ENCODE measurements at regions not wholly inside any gene's neighbourhood (a gene's known extent, or its start where the extent isn't known, plus 50 kb on each side); places are given as distances from the start of the nearest gene placed in this dataset.

DNA sequence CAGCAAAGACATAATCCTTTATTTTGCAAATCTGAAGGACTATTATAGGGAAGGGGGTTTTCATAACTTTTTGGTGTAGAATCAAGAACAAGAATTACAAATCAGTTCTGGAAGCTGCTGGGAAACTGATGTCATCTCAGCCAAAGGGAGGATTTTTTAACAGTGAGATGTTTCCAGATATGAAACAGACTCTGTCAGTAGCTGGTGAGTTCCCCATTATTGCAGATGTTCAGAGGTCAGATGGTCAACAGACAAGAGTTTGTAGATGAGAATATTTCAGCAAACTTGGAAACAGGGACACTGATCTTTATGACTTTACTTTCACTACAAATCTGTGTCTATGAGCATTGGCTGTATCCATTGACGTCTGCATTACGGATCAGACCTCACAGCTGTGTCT is 71.9 kb upstream of the LPP start:
- no peak for DNase-seq

DNA sequence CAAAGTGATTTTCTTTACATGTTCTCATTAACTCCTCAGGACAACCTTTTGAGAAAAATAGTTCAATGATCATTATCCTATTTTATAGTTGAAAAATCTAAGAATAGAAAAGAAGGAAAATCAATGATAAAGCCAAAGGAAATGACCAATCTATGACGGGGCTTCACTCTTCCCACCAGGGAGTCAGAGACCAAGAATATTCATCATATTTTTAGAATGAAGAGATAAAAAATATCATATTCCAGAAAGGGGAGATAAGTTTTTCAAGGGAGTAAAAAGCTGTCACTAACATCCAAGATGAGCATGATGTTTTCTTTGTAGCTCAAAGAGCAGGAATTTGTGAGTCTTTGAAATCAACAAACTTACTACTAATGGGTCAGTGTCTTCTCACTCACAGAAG is 71.5 kb upstream of the LPP start:
- no peak for DNase-seq

DNA sequence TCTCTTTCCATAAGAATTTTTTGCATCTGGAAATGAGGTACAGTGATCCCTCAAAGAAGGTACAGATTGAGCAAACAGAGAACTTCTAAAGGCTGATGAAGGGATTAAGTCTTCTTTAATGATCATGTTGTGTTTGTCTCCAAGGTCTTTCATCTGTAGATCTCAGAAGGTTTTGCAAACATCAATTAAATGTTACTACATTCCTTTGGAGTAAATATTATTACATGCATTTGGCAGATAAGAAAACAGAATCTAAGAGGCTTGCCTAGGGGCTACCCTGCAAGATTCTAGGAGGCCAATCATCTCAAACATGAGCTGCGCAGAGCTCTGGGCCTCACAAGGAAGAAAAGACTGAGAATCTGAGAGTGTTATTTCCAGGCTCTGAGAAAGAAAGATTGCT is 70.9 kb upstream of the LPP start:
- no peak for DNase-seq

DNA sequence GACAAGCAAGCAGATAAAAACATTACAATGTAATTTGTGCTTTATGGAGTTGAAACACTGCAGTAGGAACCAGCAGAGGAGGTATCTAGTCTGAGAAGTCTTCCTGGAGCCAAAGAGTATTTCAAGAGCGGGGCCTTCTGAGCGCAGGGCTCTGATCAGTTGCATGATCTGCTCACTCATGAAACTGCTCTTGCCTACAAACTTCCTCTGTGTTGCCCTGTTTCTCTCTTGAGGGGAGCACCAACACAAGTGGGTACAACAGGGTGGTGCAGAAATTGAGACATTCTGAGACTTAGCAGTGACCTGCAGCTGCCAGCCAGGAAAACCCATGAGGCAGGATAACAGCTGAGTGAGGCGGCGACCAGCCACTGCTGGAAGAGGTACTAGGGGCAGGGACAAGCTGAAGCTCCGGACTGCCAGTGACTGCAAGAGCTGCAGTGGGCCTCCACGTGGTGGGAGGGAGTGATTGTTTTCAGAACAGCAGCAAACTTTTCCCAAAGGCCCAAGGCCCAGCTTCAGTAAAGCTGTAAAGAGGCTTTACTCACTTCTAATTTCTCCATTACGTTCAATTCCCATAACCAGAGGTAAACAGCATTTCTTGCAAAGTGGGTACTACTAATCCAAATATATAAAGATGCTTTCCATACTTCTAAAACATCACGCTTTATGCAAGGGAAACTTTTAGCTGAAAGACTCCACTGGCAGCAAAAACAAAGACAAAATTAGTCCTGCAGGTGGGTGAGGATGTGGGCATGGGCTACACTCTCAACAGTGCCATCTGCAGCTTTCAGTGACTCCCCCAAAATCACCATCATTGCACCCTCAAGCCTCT is 69.0 kb upstream of the LPP start:
- DNase-seq: no peak

DNA sequence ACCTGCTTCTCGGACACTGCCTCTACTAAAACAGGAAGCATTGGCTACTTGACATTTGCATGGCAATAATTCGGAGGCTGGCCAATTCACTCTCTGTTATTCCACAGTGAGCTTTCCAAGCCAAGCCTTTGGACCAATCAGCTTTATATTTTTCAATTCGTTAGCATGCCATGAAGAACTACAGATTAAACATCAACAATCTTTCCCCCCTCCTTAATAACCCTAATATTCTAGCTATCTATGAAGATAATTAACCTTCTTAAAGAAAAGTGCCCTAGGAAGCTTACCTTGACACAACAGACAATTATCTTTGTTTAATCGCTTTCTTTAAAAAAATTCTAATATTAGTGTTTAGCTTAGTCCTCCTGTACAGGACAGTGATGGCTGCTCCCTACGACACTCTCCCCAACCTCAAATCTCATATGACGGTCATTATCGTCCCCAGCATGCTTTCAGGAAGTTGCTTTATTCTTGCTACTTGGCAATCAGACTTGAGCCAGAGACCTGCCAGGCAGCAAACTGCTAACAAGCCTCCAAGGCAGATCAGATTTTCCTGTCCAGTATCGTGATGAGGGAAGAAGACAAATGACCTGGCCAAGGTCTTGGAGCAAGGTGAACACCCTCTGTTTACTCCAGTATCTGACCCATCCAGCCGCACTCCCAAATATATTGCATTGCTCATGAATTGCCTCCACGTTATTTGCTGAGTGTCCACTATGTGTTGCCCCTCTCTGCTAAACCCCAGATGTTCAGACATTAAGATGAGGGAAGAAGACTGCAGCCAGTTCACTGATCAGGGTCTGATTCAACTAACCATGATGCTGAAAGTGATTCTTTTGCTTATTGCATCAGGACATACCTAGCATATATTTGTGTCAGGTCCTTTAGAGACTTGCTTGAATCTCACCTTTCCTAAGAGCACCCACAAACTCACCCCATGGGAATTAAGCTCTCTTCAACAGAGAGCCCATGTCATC is 68.1 kb upstream of the LPP start:
- DNase-seq: no peak

DNA sequence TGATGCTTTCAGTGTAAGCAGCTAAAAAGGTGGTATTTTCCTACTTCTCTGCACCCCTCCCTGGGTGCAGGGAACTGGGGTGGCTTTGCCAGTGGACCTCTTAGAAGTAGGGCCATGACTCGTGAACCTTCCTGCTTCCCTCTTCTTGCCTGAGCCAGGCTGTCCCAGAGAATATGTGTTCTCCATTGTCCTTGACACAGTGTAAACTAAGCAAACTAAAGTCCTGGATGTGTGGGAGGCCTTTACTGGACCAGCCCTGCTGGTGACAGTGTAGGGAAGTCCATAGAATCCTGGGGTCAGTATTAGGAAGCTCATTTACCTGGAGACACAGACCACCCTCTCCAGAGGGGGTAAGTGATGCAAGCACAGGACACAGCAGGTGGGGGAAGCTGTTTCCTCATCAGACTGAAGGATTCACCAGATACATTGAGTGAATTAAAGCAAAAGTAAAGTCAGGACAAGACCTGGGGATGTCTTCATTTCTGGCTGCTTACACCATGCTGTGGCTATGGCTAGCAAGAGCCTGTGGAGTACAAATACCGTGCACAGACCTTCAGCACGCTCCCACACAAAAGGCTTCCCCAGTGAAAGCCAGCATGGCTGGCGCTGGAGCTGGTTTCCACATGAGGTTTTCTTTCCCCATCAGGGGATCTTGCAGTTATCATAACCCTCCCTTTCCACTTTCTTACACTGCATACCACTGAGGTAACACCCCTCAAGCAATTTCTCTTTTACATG is 64.8 kb upstream of the LPP start:
- DNase-seq: no peak

DNA sequence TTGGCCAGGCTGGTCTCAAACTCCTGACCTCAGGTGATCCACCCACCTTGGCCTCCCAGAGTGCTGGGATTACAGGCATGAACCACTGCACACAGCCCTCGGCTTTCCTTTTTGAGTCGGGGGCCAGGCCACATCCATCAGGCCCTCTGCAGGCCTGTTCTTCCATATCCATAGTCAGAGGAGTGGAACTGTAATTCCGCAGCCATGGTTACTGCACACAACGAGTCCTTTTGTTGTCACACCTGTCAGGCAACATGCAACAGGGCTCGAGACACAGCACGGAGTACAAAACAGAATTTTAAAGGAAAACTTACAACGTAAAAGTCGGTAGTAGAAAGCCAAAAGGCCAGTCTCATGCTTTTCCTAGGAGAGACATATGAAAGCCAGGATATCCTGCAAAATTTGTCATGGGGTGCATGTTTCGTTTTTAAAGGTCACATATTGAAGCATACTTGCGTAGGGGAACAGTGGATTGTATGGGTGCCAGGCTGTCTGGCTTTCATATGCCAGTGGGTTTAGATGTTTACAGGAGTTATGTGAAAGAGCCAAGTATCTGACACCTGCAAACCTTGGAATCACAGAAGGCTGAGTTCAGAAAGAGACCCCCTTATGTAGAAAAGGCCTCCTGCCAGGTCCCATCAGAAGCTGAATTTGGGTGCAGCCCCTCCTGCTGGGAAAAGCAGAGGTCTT is 63.2 kb upstream of the LPP start:
- peak; percentile 66 for DNase-seq

DNA sequence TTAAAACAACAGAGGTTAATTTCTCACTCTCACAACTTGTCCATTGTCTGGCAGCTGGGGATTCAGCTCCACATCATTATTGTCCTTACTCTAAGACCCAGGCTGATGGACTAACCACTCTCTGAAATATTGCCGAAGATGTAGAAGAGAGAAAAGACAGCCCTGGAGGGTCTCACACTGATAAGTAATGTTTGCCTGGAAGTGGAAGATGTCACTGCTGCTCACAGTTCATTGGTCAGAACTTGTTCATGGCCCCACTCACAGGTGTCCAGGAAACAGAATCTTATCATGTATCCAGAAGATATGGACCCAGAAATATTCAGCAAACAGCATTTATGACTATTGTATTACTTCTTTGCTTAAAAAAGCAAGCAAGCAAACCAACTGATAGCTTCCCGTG is 62.2 kb upstream of the LPP start:
- DNase-seq: no peak

DNA sequence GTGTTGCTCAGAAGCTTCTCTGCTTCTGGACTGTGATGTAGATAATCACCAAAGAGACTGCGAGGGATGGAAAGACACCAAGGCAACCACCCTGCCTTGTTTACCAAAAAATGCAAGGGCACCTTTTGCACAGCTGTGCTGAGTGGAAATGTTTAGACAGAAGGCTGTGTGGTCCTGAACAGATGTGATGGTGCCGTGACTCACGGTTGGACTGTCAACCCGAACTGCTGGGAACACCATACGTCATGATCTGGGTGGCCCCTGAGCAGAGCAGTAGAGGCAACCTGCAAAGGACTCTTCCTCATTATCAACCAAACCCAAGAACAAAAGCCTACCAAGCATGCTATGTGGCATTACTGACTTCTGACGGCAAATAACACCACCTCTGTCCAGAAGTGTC is 61.3 kb upstream of the LPP start:
- DNase-seq: no peak

DNA sequence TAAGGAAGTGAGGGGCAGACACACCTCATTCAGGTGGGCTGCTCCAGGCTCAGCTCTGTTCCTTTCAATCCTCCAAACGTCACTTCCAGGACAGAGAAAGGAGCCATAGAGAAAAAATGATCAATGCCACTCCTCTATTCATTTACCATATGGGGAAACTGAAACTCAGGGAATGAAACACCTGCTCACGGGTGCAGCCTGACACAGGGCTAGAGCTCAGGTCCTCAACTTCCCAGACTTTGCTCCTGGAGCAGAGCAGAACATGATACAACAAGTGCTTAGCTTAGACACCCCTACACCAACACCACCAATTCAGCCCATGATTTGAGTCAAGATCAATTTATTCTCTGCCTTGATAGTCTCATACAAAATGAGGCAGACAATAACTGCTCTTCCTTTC is 58.5 kb upstream of the LPP start:
- no peak for DNase-seq

DNA sequence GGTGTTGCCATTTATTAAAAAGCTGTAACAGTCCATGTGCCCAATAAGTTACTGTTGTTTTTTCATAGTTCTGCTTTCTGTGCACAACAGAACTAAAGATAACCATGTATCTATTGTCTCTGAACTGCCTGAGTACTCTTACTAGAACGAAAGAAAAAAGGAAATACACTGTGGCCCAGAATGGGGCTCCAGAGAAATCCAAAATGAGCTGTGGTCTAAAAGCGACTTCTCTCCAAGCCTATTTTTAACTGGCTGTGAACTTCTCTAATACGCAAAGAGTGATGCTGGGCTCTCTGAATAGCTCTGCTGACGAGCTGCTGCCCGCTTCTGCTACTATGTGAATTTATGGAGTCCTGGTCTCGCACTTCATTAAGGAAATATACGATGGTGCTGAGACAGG is 56.2 kb upstream of the LPP start:
- no peak for DNase-seq

DNA sequence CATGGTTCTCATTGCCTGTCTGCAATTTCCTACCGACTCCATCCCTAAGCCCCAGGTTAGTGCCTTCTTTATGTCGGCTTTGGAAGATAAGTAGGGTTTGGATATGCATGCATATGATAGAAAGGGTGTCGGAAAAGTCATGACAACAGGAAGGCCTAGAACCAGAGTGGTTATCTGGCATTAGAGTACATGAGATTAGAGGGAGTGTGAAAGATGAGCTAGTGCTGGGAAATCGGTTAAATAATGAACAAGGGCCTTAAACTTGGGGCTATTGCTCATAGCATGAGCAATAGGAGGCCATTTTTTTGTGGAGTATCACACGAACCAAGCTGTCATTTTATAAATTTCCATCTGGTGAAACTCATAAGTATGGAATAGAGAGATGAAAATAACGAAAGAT is 54.0 kb upstream of the LPP start:
- no peak for DNase-seq

DNA sequence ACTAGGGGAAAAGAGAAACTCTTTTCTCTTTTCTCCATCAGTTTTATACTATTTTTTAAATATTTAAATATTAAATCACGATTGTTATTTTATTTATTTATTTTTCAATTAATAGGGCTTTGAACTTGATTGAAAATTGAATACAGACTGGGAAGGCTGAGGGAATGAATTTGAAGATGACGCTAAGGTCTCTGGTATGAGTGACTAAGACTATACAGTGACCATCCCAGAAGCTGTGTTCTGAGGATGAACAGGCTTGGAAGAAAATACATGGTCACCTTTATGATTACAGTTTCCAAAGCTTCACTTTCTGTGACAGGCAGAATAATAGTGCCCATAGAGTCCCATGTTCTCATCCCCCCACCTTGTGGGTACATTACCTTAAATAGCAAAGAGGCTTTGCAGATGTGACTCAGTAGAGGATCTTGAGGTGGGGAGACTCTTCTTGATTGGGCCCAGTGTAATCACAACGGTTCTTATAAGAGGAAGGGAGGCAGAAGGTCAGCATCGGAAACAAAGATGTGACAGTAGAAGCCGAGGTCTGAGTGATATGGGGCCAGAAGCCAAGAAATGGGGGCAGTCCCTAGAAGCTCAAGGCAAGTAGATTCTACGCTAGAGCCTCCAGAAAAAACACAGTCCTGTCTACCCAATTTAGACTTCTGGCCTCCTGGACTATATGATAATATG is 51.0 kb upstream of the LPP start:
- no peak for DNase-seq

DNA sequence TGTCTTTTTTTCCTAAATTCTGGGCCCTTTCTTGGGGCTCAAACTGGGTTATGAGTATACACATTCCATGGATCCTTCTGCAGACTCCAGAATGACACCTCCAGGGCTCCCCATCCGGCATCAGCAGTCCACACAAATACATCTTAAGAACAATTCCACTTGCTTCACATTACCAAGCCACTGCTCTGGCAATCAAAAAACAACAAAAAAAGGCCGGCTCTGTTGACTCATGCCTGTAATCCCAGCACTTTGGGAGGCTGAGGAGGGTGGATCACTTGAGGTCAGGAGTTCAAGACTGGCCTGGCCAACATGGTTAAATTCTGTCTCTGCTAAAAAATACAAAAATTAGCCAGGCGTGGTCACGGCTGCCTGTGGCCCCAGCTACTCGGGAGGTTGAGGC is 49.9 kb upstream of the LPP start:
- no peak for DNase-seq

Data from NCI-H1092 treated with DMSO at 0.1 percent for 48 hours (cell line).